ENCODE measurements at regions not wholly inside any gene's neighbourhood (a gene's known extent, or its start where the extent isn't known, plus 50 kb on each side); places are given as distances from the start of the nearest gene placed in this dataset.

GRCh38 chr2:53353135-53354114, 414.2 kb upstream of the CHAC2 start:
- Histone ChIP-seq H4K20me1 (ENCODE audit: control insufficient read depth, insufficient read depth, low read depth, low read length) (no peaks in the 10 kb centered on the region), H3K4me3 (ENCODE audit: low read length) (no peak overlapping the region), H3K36me3 (ENCODE audit: control insufficient read depth, low read length) (no peaks in the 10 kb centered on the region), H3K4me1 (ENCODE audit: control insufficient read depth, low read length) (no peaks in the 10 kb centered on the region), H3K4me2 (ENCODE audit: low read length) (no peak overlapping the region), H3K9me3 (ENCODE audit: control insufficient read depth, insufficient read depth, low read length) (peaks cover 4% of the 10 kb centered on the region; the same call in 1 of the 2 replicates), H3K27ac (ENCODE audit: low read depth, low read length) (no peak overlapping the region), H3K27me3 (ENCODE audit: control insufficient read depth, low read length) (no peaks in the 10 kb centered on the region), H3K79me2 (ENCODE audit: control insufficient read depth, low read length) (no peaks in the 10 kb centered on the region), H3F3A (ENCODE audit: control insufficient read depth, insufficient read depth) (no peaks in the 10 kb centered on the region), H3K9me2 (replicated peaks; ENCODE audit: control insufficient read depth, low read length) (no peaks in the 10 kb centered on the region)
- TF ChIP-seq CTCF (IDR thresholded peaks at IDR 0.05; ENCODE audit: low read depth, low read length, poor library complexity, severe bottlenecking) = no peak
- no peak for TF ChIP-seq EZH2phosphoT487 (IDR thresholded peaks at IDR 0.05; ENCODE audit: borderline replicate concordance, low read length)

GRCh38 chr2:53347269-53347668, 420.3 kb upstream of the CHAC2 start:
- Histone ChIP-seq H3F3A (ENCODE audit: control insufficient read depth, insufficient read depth) (no peaks in the 10 kb centered on the region), H3K4me2 (ENCODE audit: low read length) (no peak overlapping the region), H3K4me1 (ENCODE audit: control insufficient read depth, low read length) (no peaks in the 10 kb centered on the region), H3K4me3 (ENCODE audit: low read length) (no peak overlapping the region), H4K20me1 (ENCODE audit: control insufficient read depth, insufficient read depth, low read depth, low read length) (no peaks in the 10 kb centered on the region), H3K27ac (ENCODE audit: low read depth, low read length) (no peak overlapping the region), H3K79me2 (ENCODE audit: control insufficient read depth, low read length) (no peaks in the 10 kb centered on the region), H3K9me3 (ENCODE audit: control insufficient read depth, insufficient read depth, low read length) (no peaks in the 10 kb centered on the region), H3K9me2 (replicated peaks; ENCODE audit: control insufficient read depth, low read length) (no peaks in the 10 kb centered on the region), H3K27me3 (ENCODE audit: control insufficient read depth, low read length) (no peaks in the 10 kb centered on the region), H3K36me3 (ENCODE audit: control insufficient read depth, low read length) (no peaks in the 10 kb centered on the region)
- no peak for TF ChIP-seq EZH2phosphoT487 (IDR thresholded peaks at IDR 0.05; ENCODE audit: borderline replicate concordance, low read length)

GRCh38 chr2:53342248-53342647, 425.4 kb upstream of the CHAC2 start:
- TF ChIP-seq EZH2phosphoT487 (IDR thresholded peaks at IDR 0.05; ENCODE audit: borderline replicate concordance, low read length) = no peak
- TF ChIP-seq CTCF (IDR thresholded peaks at IDR 0.05; ENCODE audit: low read depth, low read length, poor library complexity, severe bottlenecking) = no peak
- Histone ChIP-seq H4K20me1 (ENCODE audit: control insufficient read depth, insufficient read depth, low read depth, low read length) (no peaks in the 10 kb centered on the region), H3K9me3 (ENCODE audit: control insufficient read depth, insufficient read depth, low read length) (no peaks in the 10 kb centered on the region), H3K4me3 (ENCODE audit: low read length) (no peak overlapping the region), H3K79me2 (ENCODE audit: control insufficient read depth, low read length) (no peaks in the 10 kb centered on the region), H3K36me3 (ENCODE audit: control insufficient read depth, low read length) (no peaks in the 10 kb centered on the region), H3K4me2 (ENCODE audit: low read length) (no peak overlapping the region), H3K9me2 (replicated peaks; ENCODE audit: control insufficient read depth, low read length) (no peaks in the 10 kb centered on the region), H3K4me1 (ENCODE audit: control insufficient read depth, low read length) (no peaks in the 10 kb centered on the region), H3K27me3 (ENCODE audit: control insufficient read depth, low read length) (no peaks in the 10 kb centered on the region), H3K27ac (ENCODE audit: low read depth, low read length) (no peak overlapping the region), H3F3A (ENCODE audit: control insufficient read depth, insufficient read depth) (no peaks in the 10 kb centered on the region)

- H3F3A ChIP-seq (ENCODE audit: control insufficient read depth, insufficient read depth) = no peaks in the 10 kb centered on the region
- H3K79me2 ChIP-seq (ENCODE audit: control insufficient read depth, low read length) = no peaks in the 10 kb centered on the region
- H3K27me3 ChIP-seq (ENCODE audit: control insufficient read depth, low read length) = no peaks in the 10 kb centered on the region
- H3K27ac ChIP-seq (ENCODE audit: low read depth, low read length) = no peak overlapping the region
- no peaks in the 10 kb centered on the region for H3K9me2 ChIP-seq (replicated peaks; ENCODE audit: control insufficient read depth, low read length)
- TF ChIP-seq EZH2phosphoT487 (IDR thresholded peaks at IDR 0.05; ENCODE audit: borderline replicate concordance, low read length) = no peak
- TF ChIP-seq CTCF (IDR thresholded peaks at IDR 0.05; ENCODE audit: low read depth, low read length, poor library complexity, severe bottlenecking) = no peak
- H3K36me3 ChIP-seq (ENCODE audit: control insufficient read depth, low read length) = no peaks in the 10 kb centered on the region
- H3K4me2 ChIP-seq (ENCODE audit: low read length) = no peak overlapping the region
- H4K20me1 ChIP-seq (ENCODE audit: control insufficient read depth, insufficient read depth, low read depth, low read length) = no peaks in the 10 kb centered on the region
- no peaks in the 10 kb centered on the region for H3K4me1 ChIP-seq (ENCODE audit: control insufficient read depth, low read length)
- no peaks in the 10 kb centered on the region for H3K9me3 ChIP-seq (ENCODE audit: control insufficient read depth, insufficient read depth, low read length)
- H3K4me3 ChIP-seq (ENCODE audit: low read length) = no peak overlapping the region
Observed at GRCh38 chr2:53334610-53335009, 433.0 kb upstream of the CHAC2 start.

All from DOHH2 (cell line).